H7 (cell line): ENCODE measurements at regions not wholly inside any gene's neighbourhood (a gene's known extent, or its start where the extent isn't known, plus 50 kb on each side); places are given as distances from the start of the nearest gene placed in this dataset.
"Not testable (repeated sequence)": the region's sequence is repeated elsewhere in the genome, so short reads cannot be mapped to it uniquely, and the experiment has no call there.

Experiments used
- DNase-seq: peaks from one replicate; pipeline ENCODE4 v3.0.0; 2012
- H3K27me3 ChIP-seq: 2 replicates; pipeline ENCODE4 v1.6.0; 2011; ENCODE audit warnings: mild to moderate bottlenecking, low read length; ENCODE audit not compliant: control insufficient read depth, insufficient read depth
- H3K36me3 ChIP-seq: replicated peaks from 2 replicates; pipeline ENCODE4 v1.5.1; 2011; ENCODE audit warnings: low read length; ENCODE audit not compliant: control insufficient read depth, insufficient read depth
- H3K4me3 ChIP-seq: 2 replicates; pipeline ENCODE4 v1.5.1; 2011; ENCODE audit warnings: low read depth, mild to moderate bottlenecking, control low read depth, low read length, moderate library complexity; ENCODE audit not compliant: insufficient read depth

GRCh38 chr21:5013455-5014304 is 5507.7 kb upstream of the TPTE start:
- H3K36me3 ChIP-seq, H3K27me3 ChIP-seq, DNase-seq, H3K4me3 ChIP-seq: not testable (repeated sequence)

GRCh38 chr21:5015187-5015586 is 5506.2 kb upstream of the TPTE start:
- DNase-seq, H3K4me3 ChIP-seq, H3K36me3 ChIP-seq, H3K27me3 ChIP-seq: not testable (repeated sequence)

GRCh38 chr21:5019120-5019519 is 5502.3 kb upstream of the TPTE start:
- H3K4me3 ChIP-seq, DNase-seq, H3K27me3 ChIP-seq, H3K36me3 ChIP-seq: not testable (repeated sequence)

- not testable (repeated sequence) for H3K27me3 ChIP-seq, H3K4me3 ChIP-seq, DNase-seq, H3K36me3 ChIP-seq
Observed at GRCh38 chr21:5021815-5022214, 5499.6 kb upstream of the TPTE start.

- not testable (repeated sequence) for H3K27me3 ChIP-seq, H3K36me3 ChIP-seq, DNase-seq, H3K4me3 ChIP-seq
Observed at GRCh38 chr21:5022254-5022653, 5499.1 kb upstream of the TPTE start.

GRCh38 chr21:5022748-5023147 is 5498.6 kb upstream of the TPTE start:
- not testable (repeated sequence) for DNase-seq, H3K27me3 ChIP-seq, H3K36me3 ChIP-seq, H3K4me3 ChIP-seq

GRCh38 chr21:5035147-5035546 is 5486.2 kb upstream of the TPTE start:
- DNase-seq, H3K36me3 ChIP-seq, H3K4me3 ChIP-seq, H3K27me3 ChIP-seq: not testable (repeated sequence)

GRCh38 chr21:5035587-5035986 is 5485.8 kb upstream of the TPTE start:
- DNase-seq, H3K27me3 ChIP-seq, H3K36me3 ChIP-seq, H3K4me3 ChIP-seq: not testable (repeated sequence)

GRCh38 chr21:5037606-5038331 is 5483.6 kb upstream of the TPTE start:
- not testable (repeated sequence) for H3K36me3 ChIP-seq, H3K4me3 ChIP-seq, DNase-seq, H3K27me3 ChIP-seq

GRCh38 chr21:5039926-5040325 is 5481.5 kb upstream of the TPTE start:
- not testable (repeated sequence) for H3K36me3 ChIP-seq, H3K4me3 ChIP-seq, DNase-seq, H3K27me3 ChIP-seq

GRCh38 chr21:5042583-5042982 is 5478.8 kb upstream of the TPTE start:
- DNase-seq, H3K4me3 ChIP-seq: not testable (repeated sequence)

GRCh38 chr21:5044812-5045211 is 5476.6 kb upstream of the TPTE start:
- not testable (repeated sequence) for H3K27me3 ChIP-seq, DNase-seq, H3K36me3 ChIP-seq, H3K4me3 ChIP-seq

More at GRCh38 chr21:5042583-5042982, 5478.8 kb upstream of the TPTE start:
- H3K36me3 ChIP-seq, H3K27me3 ChIP-seq: not testable (repeated sequence)

GRCh38 chr21:5051303-5052018 is 5469.9 kb upstream of the TPTE start:
- H3K27me3 ChIP-seq, H3K4me3 ChIP-seq, H3K36me3 ChIP-seq, DNase-seq: not testable (repeated sequence)

- H3K4me3 ChIP-seq, H3K36me3 ChIP-seq, DNase-seq: not testable (repeated sequence)
Observed at GRCh38 chr21:5055027-5055754, 5466.2 kb upstream of the TPTE start.

More at GRCh38 chr21:5055027-5055754, 5466.2 kb upstream of the TPTE start:
- not testable (repeated sequence) for H3K27me3 ChIP-seq
